WTC11 (cell line): ENCODE measurements at regions not wholly inside any gene's neighbourhood (a gene's known extent, or its start where the extent isn't known, plus 50 kb on each side); places are given as distances from the start of the nearest gene placed in this dataset.
A peak's percentile ranks its signal among the peaks of the same experiment; 100 is the strongest.

Source experiments
- ATAC-seq: fragments of 200-7000 bp; cut with Tn5 transposase; 2 replicates; pipeline ENCODE4 v1.10.0; 2021; ENCODE audit warnings: mild to moderate bottlenecking, moderate library complexity
- CTCF ChIA-PET: fragments of 300-600 bp; sonication (Branson Sonifier 250); formaldehyde crosslinking; loops from one replicate; lab custom pipeline; 2021; ENCODE audit warnings: antibody characterized with exemption; lab: Charles Lee
- POLR2A ChIA-PET: fragments of 350-600 bp; sonication (Branson Sonifier 250); formaldehyde crosslinking; loops from one replicate; lab custom pipeline; 2021; ENCODE audit warnings: antibody characterized with exemption; lab: Charles Lee
- DNase-seq: peaks from one replicate; pipeline ENCODE4 v3.0.0; 2021; ENCODE audit warnings: low spot score
- H3K27ac Mint-ChIP-seq: 2 replicates; pipeline ENCODE4 v1.8.0; 2021; ENCODE audit warnings: mixed read lengths
- H3K27me3 Mint-ChIP-seq: 2 replicates; pipeline ENCODE4 v1.8.0; 2021; ENCODE audit warnings: low read depth, mild to moderate bottlenecking, moderate library complexity, mixed read lengths
- H3K36me3 Mint-ChIP-seq: 2 replicates; pipeline ENCODE4 v1.8.0; 2021; ENCODE audit warnings: mixed read lengths
- H3K4me1 Mint-ChIP-seq: 2 replicates; pipeline ENCODE4 v1.8.0; 2022; ENCODE audit warnings: mixed read lengths
- H3K4me3 Mint-ChIP-seq: 2 replicates; pipeline ENCODE4 v1.8.0; 2021; ENCODE audit warnings: mild to moderate bottlenecking, moderate library complexity, mixed read lengths
- H3K9me3 Mint-ChIP-seq: 2 replicates; pipeline ENCODE4 v1.8.0; 2021; ENCODE audit warnings: mixed read lengths
- CTCF ChIP-seq: fragments of 200-600 bp; IDR thresholded peaks from 2 replicates; pipeline ENCODE4 v1.8.0; 2022; ENCODE audit warnings: antibody characterized with exemption
- GRHL2 ChIP-seq: fragments of 250-450 bp; sonication (Bioruptor Pico); IDR thresholded peaks from 2 replicates; pipeline ENCODE4 v1.8.0; 2022; ENCODE audit warnings: mild to moderate bottlenecking, moderate library complexity; ENCODE audit not compliant: insufficient replicate concordance, severe bottlenecking
- HMGA2 ChIP-seq: fragments of 250-450 bp; sonication (Bioruptor Pico); IDR thresholded peaks from 2 replicates; pipeline ENCODE4 v1.4.0; 2021; ENCODE audit warnings: mild to moderate bottlenecking, moderate library complexity
- JUN ChIP-seq: sonication (generic); formaldehyde crosslinking; IDR thresholded peaks from 2 replicates; pipeline ENCODE4 v1.8.0; 2023; ENCODE audit warnings: mild to moderate bottlenecking, missing genetic modification reagents
- NFYB ChIP-seq: sonication (generic); formaldehyde crosslinking; conservative IDR thresholded peaks from 2 replicates; pipeline ENCODE4 v1.8.0; 2022; ENCODE audit warnings: low read depth, missing genetic modification reagents
- PRRX2 ChIP-seq: fragments of 250-450 bp; sonication (Bioruptor Pico); IDR thresholded peaks from 2 replicates; pipeline ENCODE4 v1.8.0; 2021; ENCODE audit warnings: mild to moderate bottlenecking
- RORB ChIP-seq: fragments of 250-450 bp; sonication (Bioruptor Pico); IDR thresholded peaks from 2 replicates; pipeline ENCODE4 v1.9.0; 2021; ENCODE audit warnings: mild to moderate bottlenecking
- SOX15 ChIP-seq: fragments of 250-450 bp; sonication (Bioruptor Pico); IDR thresholded peaks from 2 replicates; pipeline ENCODE4 v1.9.0; 2021; ENCODE audit warnings: mild to moderate bottlenecking
- STAT6 ChIP-seq: sonication (generic); formaldehyde crosslinking; conservative IDR thresholded peaks from 2 replicates; pipeline ENCODE4 v1.8.1; 2023; ENCODE audit warnings: mild to moderate bottlenecking, low read depth, missing genetic modification reagents, moderate library complexity
- USF2 ChIP-seq: sonication (generic); formaldehyde crosslinking; IDR thresholded peaks from 2 replicates; pipeline ENCODE4 v1.8.1; 2023; ENCODE audit warnings: mild to moderate bottlenecking, missing genetic modification reagents, moderate library complexity
- ZBTB43 ChIP-seq: sonication (generic); formaldehyde crosslinking; IDR thresholded peaks from 2 replicates; pipeline ENCODE4 v1.8.1; 2023; ENCODE audit warnings: mild to moderate bottlenecking, missing genetic modification reagents
- ZNF219 ChIP-seq: sonication (generic); formaldehyde crosslinking; IDR thresholded peaks from 2 replicates; pipeline ENCODE4 v1.8.0; 2023; ENCODE audit warnings: missing genetic modification reagents, mild to moderate bottlenecking, borderline replicate concordance
- ZNF317 ChIP-seq: sonication (generic); formaldehyde crosslinking; IDR thresholded peaks from 2 replicates; pipeline ENCODE4 v1.8.1; 2023; ENCODE audit warnings: low read depth, mild to moderate bottlenecking, moderate library complexity, missing genetic modification reagents, borderline replicate concordance
- ZNF416 ChIP-seq: fragments of 250-450 bp; sonication (Bioruptor Pico); IDR thresholded peaks from 2 replicates; pipeline ENCODE4 v1.9.0; 2021; ENCODE audit warnings: mild to moderate bottlenecking, inconsistent platforms
- ZNF425 ChIP-seq: fragments of 250-450 bp; sonication (Bioruptor Pico); conservative IDR thresholded peaks from 2 replicates; pipeline ENCODE4 v1.9.0; 2021; ENCODE audit warnings: mild to moderate bottlenecking
- ZSCAN18 ChIP-seq: fragments of 250-450 bp; sonication (Bioruptor Pico); IDR thresholded peaks from 2 replicates; pipeline ENCODE4 v2.1.2; 2022; ENCODE audit warnings: mild to moderate bottlenecking, moderate library complexity

GRCh38 chr10:83410570-83410969 lies 728.7 kb upstream of the GHITM start:
- CTCF ChIA-PET: no interaction called here

GRCh38 chr10:83425306-83425705 lies 714.0 kb upstream of the GHITM start:
- peaks cover 26% of the 10 kb centered on the region for H3K36me3 Mint-ChIP-seq
- H3K27ac Mint-ChIP-seq: no peak overlapping the region
- H3K4me1 Mint-ChIP-seq: peaks cover 16% of the 10 kb centered on the region
- H3K4me3 Mint-ChIP-seq: no peak overlapping the region
- ChIA-PET CTCF (interaction anchor here (1.9 kb wide), 1 partner anchor 446 kb away, joined by 7 read pairs; no protein-coding TSS in a partner anchor), POLR2A (no interaction called here)
- DNase-seq (peak; percentile 23), ATAC-seq (peak; percentile 48)
- H3K9me3 Mint-ChIP-seq: peaks cover 25% of the 10 kb centered on the region
- no peaks in the 10 kb centered on the region; the same call in 1 of the 2 replicates for H3K27me3 Mint-ChIP-seq
- TF ChIP-seq RORB (no peak), ZNF317 (CRISPR knock-in tag) (no peak), GRHL2 (CRISPR knock-in tag) (no peak), NFYB (CRISPR knock-in tag) (no peak), USF2 (CRISPR knock-in tag) (no peak), JUN (CRISPR knock-in tag) (no peak), CTCF (no peak), ZNF219 (CRISPR knock-in tag) (no peak), PRRX2 (CRISPR knock-in tag) (no peak), ZBTB43 (CRISPR knock-in tag) (no peak), ZNF416 (no peak)

More at GRCh38 chr10:83410570-83410969, 728.7 kb upstream of the GHITM start:
- Mint-ChIP-seq H3K27me3 (no peaks in the 10 kb centered on the region), H3K4me1 (0 out of 2 replicates have a peak, but pooled peaks cover 2% of the 10 kb centered on the region), H3K27ac (no peak overlapping the region), H3K4me3 (no peak overlapping the region), H3K9me3 (no peaks in the 10 kb centered on the region), H3K36me3 (no peaks in the 10 kb centered on the region)
- POLR2A ChIA-PET: no interaction called here
- TF ChIP-seq ZSCAN18: no peak
- TF ChIP-seq STAT6: no peak
- no peak for TF ChIP-seq HMGA2 (CRISPR knock-in tag)
- no peak for TF ChIP-seq ZNF425
- no peak for TF ChIP-seq SOX15 (CRISPR knock-in tag)
- ATAC-seq: no peak
- no peak for DNase-seq
